ENCODE measurements at regions not wholly inside any gene's neighbourhood (a gene's known extent, or its start where the extent isn't known, plus 50 kb on each side); places are given as distances from the start of the nearest gene placed in this dataset.
"Not testable (repeated sequence)": the region's sequence is repeated elsewhere in the genome, so short reads cannot be mapped to it uniquely, and the experiment has no call there.

- DNase-seq = no peak
These were observed 1431.7 kb upstream of the ACVR2A start for GRCh38 chr2:146413086-146413610.

DNA sequence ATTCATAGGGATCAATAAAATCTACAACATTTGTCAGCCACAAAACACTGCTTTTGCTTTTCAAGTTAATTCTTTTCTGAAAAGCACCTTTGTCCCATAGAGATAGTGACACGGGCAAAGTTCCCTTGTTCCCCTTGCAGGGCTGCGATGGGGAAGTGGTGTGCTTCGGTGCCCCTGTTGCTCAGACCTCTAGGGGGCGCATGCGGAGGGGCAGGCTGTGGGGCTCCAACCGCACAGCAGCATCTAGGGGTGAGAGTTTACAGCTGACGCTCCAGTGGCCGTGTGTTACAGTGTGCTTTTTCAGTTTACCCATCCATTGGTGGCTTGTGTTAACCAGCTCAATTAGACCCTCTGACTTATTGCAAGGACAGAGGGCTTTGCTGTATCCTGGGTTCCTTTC is 1432.2 kb upstream of the ACVR2A start:
- DNase-seq = no peak

DNA sequence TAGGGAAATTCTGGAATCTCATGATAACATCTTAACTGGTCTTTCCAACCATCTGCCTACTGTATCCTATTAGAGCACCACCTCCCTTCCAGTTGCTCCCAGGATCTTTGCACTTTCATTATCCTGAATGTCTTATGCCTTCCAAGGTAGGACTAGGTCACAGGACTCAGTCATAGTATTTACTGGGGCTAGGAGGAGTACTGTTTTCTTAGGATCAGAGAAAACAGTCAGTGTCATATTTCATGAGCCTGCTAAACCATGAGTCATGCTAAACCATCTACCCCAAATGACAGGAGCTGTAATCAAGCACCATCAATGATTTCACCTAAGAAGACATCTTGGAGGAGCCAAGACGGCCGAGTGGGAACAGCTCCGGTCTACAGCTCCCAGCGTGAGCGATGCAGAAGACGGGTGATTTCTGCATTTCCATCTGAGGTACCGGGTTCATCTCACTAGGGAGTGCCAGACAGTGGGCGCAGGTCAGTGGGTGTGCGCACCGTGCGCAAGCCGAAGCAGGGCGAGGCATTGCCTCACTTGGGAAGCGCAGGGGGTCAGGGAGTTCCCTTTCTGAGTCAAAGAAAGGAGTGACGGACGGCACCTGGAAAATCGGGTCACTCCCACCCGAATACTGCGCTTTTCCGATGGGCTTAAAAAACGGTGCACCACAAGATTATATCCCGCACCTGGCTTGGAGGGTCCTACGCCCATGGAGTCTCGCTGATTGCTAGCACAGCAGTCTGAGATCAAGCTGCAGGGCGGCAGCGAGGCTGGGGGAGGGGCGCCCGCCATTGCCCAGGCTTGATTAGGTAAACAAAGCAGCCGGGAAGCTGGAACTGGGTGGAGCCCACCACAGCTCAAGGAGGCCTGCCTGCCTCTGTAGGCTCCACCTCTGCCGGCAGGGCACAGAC is 1439.2 kb upstream of the ACVR2A start:
- DNase-seq = not testable (repeated sequence)

- DNase-seq = not testable (repeated sequence)
These were observed 1441.2 kb upstream of the ACVR2A start for GRCh38 chr2:146403546-146404160.

GRCh38 chr2:146392631-146393030 is 1452.2 kb upstream of the ACVR2A start:
- DNase-seq = no peak

DNA sequence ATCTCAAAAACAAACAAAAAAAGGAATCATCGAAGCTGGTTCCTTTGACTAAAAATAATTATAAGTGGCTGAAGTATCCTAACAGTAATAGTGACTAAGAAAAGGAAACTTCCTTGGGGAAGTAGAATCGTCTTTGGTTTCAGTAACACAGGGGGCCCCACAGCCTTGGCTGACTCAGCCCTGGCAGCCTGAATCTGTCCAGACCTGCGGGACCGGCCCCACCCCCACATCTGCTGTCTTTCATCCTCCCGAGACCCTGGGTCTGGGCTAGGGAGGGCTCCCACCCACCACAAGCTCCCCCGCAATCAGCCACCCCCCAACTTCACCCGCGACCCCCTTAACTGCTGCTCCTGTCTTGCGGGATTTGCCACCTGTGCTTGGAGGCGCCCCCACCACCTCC is 1452.6 kb upstream of the ACVR2A start:
- DNase-seq = no peak

GRCh38 chr2:146388757-146389156 is 1456.1 kb upstream of the ACVR2A start:
- peak in 1 of 3 donors; percentile 53 for DNase-seq

GRCh38 chr2:146386096-146386495 is 1458.7 kb upstream of the ACVR2A start:
- DNase-seq = no peak

GRCh38 chr2:146385031-146385430 is 1459.8 kb upstream of the ACVR2A start:
- no peak for DNase-seq

- no peak for DNase-seq
These were observed 1468.2 kb upstream of the ACVR2A start for GRCh38 chr2:146376511-146377064.

DNA sequence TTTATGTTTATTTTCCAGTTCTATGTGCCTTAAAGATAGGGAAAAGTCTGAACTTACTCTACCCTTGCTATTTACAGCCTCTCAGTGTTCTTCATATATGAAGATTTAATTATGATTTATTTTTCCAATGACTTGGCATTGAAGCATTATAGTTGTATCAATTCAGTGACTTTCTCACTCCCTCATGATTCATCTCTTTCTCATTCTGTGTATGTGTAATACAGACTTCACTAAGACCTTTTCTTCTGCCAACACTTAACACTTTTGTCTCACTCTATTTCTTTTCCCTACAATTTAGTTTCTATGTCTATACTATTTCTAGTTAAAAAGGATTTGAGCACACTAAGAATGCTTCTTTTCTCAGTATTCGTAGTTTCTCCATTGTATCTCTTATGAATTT is 1470.3 kb upstream of the ACVR2A start:
- DNase-seq = no peak

- not testable (repeated sequence) for DNase-seq
These were observed 1473.5 kb upstream of the ACVR2A start for GRCh38 chr2:146371364-146371763.

GRCh38 chr2:146370826-146371225 is 1474.0 kb upstream of the ACVR2A start:
- DNase-seq = peak in 1 of 3 donors; percentile 43

- DNase-seq = peak in 1 of 3 donors; percentile 18
These were observed 1478.6 kb upstream of the ACVR2A start for GRCh38 chr2:146366276-146366675.

GRCh38 chr2:146365041-146365440 is 1479.8 kb upstream of the ACVR2A start:
- DNase-seq = no peak

GRCh38 chr2:146363731-146364130 is 1481.1 kb upstream of the ACVR2A start:
- no peak for DNase-seq

GRCh38 chr2:146351689-146352088 is 1493.1 kb upstream of the ACVR2A start:
- DNase-seq = no peak

- DNase-seq = no peak
These were observed 1495.5 kb upstream of the ACVR2A start for GRCh38 chr2:146349334-146349733.

DNA sequence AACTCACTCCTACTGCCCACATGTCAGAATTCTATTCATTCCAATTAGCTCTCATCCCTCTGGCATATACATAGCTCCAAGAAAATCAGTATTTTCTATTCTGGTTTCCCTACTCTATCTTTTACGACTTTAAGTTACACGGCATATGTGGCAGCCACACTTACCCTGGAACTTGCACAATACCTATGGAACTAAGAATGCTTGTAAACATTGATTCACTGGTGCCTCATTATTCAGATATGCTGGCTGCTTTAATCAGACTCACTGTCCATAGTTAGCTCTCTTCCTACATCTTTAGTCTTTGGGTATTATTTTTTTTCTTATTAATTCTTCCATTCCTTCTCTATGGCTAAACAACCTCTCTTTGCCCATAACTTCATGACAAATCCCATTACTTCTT is 1519.9 kb upstream of the ACVR2A start:
- DNase-seq = no peak

DNA sequence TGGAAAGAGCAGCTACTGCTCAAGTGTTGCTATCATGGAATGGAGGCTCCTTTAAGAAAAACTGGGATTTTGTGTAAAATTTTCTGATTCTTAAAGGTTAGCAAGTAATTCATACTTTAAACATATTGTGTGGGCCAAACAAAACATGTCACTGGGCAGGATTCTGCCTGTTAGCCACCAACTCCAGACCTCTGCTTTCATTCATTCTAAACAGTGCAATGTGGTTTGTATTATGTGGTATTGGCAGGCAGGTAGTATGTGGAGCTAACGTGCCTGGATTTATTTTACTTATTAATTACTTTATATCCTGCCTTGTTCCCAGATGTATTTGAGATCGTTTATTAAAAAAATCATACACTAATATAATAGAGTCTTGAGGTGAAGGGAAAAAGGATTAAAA is 1521.3 kb upstream of the ACVR2A start:
- DNase-seq = no peak

DNA sequence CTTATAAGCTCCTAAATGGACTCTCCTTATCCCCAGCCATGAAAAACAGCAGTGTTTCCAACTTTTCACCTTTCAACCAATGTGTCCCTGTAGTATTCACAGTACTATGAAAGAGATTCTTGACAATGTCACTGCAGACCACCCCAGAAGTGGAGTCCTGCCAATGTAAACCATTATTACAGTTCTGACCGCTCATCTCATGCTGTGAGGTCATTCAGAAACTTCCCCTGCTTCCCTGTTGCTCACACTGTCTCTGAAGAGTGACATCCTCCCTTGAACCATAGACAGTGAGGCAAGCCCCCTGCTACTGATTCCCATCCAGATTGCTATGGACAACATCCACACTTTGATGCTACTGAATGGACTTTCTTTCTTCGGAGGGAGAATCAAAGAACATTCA is 1523.7 kb upstream of the ACVR2A start:
- peak in 2 of 3 donors; percentile 34 to 67 for DNase-seq

DNA sequence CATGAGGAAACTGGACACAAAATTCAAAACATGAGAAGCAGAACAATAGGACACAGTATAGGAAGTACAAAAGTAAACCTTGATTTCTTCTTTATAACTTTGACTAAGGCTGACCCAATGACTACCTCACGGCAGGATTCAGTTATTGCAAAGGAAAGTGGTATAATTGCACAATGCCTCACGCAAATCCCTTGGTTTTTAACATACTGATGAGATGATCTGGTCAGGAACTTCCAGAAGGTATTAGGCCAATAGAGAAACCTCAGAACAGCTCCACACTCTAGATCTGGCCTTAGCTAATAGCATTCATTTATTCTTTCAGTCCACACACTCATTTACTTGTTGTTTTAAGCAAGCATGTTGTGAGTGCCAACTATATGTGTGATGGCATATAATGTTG is 1526.9 kb upstream of the ACVR2A start:
- DNase-seq = peak in 1 of 3 donors; percentile 43

DNA sequence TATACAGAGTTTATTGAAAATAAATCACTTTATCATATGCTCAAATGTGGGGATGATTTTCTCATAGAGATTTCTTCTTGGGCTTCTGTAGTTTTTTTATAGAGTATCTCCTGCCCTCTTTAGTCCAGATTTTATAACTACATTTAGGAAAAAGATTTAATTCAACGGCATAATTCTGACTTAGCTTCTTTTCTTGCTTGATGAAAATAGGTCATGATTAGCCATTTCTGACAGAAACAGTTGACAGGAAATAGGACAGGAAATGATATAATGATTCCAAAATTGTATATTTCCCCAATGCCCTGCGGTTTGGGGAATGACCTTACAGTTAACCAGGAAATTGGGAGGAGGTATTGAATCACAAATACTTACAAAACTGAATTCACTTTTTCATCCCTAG is 1531.9 kb upstream of the ACVR2A start:
- peak; percentile 28 to 66 (median 41) for DNase-seq
